AG20443 (cell line): ENCODE measurements at regions not wholly inside any gene's neighbourhood (a gene's known extent, or its start where the extent isn't known, plus 50 kb on each side); places are given as distances from the start of the nearest gene placed in this dataset.
"Not testable (repeated sequence)": the region's sequence is repeated elsewhere in the genome, so short reads cannot be mapped to it uniquely, and the experiment has no call there.

ENCODE experiments used
- DNase-seq: peaks from one replicate; pipeline ENCODE4 v3.0.0; 2012; ENCODE audit warnings: low spot score, mixed read lengths

DNA sequence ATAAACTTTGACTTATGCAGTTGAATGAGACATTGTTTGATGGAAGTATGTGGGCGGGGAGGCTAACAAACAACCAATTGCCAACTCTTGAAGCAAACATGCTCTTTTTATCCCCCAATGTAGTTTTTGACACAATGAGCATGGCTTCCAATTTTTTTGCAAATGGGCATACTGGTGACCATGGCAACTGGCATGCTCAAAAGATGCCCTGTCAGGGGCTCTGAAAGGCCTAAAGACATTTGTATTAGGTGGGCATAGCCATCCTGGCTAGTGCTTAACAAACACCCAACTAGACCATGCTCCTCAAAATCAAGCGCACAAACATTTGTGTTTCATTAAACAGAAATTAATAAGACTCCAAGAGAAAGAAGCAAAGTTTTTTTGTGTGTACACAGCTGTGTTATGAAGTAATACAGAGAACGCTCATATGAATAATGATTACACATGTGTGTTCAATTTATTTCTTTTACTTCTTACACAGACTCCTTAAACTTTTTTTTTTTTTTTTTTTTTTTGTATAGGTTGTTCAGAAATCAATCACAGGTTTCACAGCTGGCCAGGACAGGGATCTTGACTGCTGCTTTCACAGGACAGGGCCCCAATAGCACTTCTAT, 95.6 kb downstream of the DLEU7 start:
- DNase-seq = no peak

DNA sequence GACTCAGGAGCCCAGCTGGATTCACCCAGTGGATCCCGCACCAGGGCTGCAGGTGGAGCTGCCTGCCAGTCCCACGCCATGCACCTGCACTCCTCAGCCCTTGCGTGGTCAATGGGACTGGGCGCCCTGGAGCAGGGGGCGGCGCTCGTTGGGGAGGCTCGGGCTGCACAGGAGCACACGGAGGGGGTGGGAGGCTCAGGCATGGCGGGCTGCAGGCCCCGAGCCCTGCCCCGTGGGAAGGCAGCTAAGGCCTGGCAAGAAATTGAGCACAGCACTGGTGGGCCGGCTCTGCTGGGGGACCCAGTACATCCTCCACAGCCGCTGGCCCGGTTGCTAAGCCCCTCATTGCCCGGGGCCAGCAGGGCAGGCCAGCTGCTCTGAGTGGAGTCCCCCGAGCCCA, 90.3 kb downstream of the DLEU7 start:
- not testable (repeated sequence) for DNase-seq

DNA sequence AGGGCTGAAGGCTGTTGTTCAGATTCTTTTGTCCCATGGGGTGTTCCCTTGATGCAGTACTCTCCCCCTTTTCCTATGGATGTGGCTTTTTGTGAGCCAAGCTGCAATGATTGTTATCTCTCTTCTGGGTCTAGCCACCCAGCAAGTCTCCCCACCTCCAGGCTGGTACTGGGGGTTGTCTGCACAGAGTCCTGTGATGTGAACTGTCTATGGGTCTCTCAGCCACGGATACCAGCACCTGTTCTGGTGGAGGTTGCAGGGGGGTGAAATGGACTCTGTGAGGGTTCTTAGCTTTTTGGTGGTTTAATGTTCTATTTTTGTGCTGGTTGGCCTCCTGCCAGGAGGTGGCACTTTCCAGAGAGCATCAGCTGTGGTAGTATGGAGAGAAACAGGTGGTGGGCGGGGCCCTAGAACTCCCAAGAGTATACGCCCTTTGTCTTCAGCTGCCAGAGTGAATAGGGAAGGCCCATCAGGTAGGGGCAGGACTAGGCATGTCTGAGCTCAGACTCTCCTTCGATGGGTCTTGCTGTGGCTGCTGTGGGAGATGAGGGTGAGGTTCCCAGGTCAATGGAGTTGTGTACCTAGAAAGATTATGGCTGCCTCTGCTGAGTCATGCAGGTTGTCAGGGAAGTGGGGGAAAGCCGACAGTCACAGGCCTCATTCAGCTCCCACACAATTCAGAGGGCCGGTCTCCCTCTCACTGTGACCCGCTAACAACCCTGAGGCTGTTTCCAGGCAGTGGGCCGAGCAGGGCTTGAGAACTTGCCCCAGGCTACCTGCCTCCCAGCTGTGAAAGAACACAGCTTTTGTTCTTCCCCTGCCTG, 87.4 kb downstream of the DLEU7 start:
- not testable (repeated sequence) for DNase-seq

DNA sequence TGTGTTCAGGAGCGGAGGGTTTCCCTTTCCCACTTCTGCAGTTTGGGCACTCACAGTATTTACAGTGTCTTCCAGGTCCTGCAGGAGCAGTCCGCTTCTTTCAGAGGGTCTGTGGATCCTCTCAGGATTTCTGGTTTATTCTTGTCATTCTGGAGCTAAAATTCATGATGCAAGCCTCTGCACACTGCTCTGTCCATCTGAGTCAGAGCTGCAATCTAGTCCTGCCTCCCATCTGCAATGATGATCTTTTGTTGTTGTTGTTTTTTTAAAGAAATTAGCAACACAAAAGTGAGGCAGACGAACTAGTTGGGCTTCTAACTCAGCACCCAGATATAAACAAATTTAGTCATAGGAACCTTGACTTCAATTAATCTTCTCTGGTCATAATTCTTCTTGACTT, 86.5 kb downstream of the DLEU7 start:
- no peak for DNase-seq

DNA sequence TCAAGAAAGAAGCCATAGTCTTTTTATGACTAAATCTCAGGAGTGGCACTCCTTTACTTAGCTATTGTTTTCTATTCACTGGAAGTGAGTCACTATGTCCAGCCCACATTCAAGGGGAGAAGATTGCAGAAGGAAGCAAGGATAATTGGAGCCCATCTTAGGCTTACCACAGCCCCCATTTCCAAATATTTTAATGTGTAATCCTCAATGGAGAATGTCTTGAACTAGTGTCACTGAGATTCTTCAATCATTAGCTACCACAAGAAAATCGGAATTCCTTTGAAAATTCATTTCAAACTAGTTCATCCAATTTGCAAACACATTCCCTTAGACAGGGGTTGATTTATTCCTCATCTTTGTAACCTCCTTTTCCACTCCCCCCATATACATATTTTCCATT, 84.7 kb downstream of the DLEU7 start:
- no peak for DNase-seq

DNA sequence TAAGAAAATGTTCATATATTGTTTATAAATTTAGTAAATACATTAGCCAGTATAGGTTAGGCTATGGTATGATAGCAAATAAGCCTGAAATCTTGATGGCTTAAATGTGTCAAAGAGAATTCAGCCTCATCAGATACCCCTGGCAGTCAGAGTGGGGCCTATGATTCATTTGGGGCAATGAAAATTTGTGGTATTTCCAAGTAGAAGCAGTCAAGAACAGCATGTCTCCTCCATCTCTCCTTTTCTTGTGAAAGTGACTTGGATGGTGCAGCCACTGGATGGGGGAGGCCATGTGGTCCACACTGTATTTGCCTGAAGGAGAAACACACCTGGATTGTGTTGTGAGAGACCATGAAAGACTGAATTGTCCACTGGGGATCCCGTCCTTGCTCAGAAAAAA, 82.7 kb downstream of the DLEU7 start:
- no peak for DNase-seq

DNA sequence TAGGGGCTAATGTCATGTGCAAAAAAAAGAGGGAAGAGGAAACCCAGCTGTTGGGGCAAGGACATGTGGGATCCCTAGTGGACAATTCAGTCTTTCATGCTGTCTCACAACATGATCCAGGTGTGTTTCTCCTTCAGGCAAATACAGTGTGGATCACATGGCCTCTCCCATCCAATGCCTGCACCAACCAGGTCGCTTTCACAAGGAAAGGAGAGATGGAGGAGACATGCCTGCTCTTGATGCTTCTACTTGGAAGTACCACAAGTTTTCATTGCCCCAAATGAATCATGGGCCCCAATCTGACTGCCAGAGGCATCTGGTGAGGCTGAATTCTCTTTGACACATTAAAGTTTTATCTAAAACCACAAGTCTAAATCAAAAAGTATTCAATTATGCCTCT, 82.1 kb downstream of the DLEU7 start:
- no peak for DNase-seq

DNA sequence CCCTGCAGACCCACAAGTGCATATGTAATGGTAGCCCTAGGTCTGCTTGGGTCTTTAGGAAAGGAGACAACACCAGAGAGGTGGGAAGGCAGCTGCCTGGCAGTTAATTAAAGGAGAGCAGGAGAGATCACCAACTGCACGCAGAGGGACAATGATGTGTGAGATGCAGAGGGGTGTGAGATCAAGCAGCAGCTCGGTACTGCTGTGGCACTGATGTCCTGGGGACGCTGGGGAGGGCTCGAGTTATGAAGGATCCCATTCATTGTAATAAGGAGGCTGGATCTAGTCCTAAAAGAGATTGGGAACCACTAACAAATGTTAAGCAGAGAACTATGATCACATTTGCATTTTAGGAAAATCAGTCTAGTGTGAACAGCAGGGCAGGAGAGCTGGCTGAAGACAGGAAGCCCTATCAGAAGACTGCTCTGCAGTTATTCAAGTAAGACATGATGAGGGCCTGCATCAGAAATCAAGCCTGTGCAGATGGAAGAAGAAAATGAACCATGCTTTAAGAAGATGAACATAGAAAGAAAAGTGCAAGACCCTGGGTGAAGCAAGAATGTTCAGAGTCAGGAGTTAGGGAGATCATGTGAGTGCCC, 80.4 kb downstream of the DLEU7 start:
- no peak for DNase-seq

DNA sequence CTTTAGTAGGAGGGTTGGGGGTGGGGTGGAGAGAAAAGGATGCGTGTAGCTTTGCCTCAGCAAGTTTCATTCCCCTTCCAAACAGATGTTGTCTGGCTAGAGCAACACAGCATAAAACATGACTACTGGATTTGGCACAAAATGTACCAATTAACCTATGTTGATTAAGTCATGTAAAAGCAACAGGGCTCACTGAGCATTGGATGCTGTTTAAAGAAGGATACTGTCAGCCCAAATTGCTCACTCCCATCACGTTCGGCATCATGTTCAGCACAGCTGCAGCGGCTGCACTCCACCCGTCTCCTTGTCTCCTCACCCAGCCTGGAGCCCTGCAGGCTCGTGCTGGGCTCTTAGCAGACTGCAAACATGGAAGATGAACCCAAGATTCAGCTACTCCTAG, 77.5 kb downstream of the DLEU7 start:
- peak; percentile 49 for DNase-seq

DNA sequence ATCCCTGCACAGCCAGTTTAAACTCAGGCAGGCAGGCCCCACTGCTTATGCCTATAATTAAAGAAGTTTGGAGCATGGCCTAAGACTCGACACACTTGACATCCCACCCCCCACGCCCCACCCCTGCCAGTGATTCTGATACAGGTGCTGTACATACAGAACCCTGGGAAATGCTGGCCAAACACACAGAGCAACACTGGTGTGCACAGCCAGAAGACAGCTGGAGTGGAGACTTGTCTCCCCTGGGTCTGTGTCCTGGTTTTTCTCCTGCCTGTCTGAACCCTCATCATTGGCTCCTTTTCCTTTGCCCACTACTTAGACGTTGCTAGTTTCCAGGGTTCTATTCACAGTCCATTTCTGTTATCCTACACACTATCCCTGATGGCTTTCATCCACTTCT, 76.8 kb downstream of the DLEU7 start:
- no peak for DNase-seq

DNA sequence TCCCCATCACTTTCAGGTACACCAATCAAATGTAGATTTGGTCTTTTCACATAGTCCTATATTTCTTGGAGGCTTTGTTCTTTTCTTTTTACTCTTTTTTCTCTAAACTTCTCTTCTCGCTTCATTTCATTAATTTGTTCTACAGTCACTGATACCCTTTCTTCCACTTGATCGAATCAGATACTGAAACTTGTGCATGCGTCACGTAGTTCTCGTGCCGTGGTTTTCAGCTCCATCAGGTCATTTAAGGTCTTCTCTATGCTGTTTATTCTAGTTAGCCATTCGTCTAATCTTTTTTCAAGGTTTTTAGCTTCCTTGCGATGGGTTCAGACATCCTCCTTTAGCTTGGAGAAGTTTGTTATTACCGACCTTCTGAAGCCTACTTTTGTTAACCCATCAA, 70.6 kb downstream of the DLEU7 start:
- not testable (repeated sequence) for DNase-seq
